Vagina (tissue), 2 donors: ENCODE measurements at regions not wholly inside any gene's neighbourhood (a gene's known extent, or its start where the extent isn't known, plus 50 kb on each side); places are given as distances from the start of the nearest gene placed in this dataset.
A peak's percentile ranks its signal among the peaks of the same experiment; 100 is the strongest.
"Not testable (repeated sequence)": the region's sequence is repeated elsewhere in the genome, so short reads cannot be mapped to it uniquely, and the experiment has no call there.

Source experiments
- DNase-seq, 2 donors: peaks; one replicate each; pipeline ENCODE4 v3.0.0-alpha.2; 2017; ENCODE audit errors: extremely low spot score in 2 of 2
- H3K27ac ChIP-seq: fragments of 200-600 bp; sonication (generic); one replicate; pipeline ENCODE4 v1.5.1; 2019
- H3K27me3 ChIP-seq: fragments of 200-600 bp; sonication (generic); one replicate; pipeline ENCODE4 v1.5.1; 2019
- H3K36me3 ChIP-seq, 2 donors: fragments of 200-600 bp; sonication (generic); one replicate each; pipeline ENCODE4 v1.5.1; 2017 to 2019
- H3K4me1 ChIP-seq: fragments of 200-600 bp; sonication (generic); one replicate; pipeline ENCODE4 v1.5.1; 2019
- H3K4me3 ChIP-seq, 2 donors: fragments of 200-600 bp; sonication (generic); 1 replicate in 1 of 2; 2 replicates in 1 of 2; pipeline ENCODE4 v1.5.1; 2016 to 2019
- H3K9me3 ChIP-seq: fragments of 200-600 bp; sonication (generic); one replicate; pipeline ENCODE4 v1.5.1; 2019
- CTCF ChIP-seq, 3 experiments: fragments of 450-650 bp in 2 of 3; fragments of 200-600 bp in 1 of 3; sonication (generic) in 1 of 3; IDR thresholded peaks; one replicate each; pipeline ENCODE4 v1.5.1; 2017 to 2019; ENCODE audit warnings: antibody characterized with exemption in 3 of 3, mild to moderate bottlenecking in 2 of 3, moderate library complexity in 2 of 3
- POLR2A ChIP-seq, 2 donors: fragments of 450-650 bp; IDR thresholded peaks; one replicate each; pipeline ENCODE4 v1.6.1; 2017; ENCODE audit warnings: antibody characterized with exemption in 2 of 2, mild to moderate bottlenecking in 2 of 2, moderate library complexity in 2 of 2
- POLR2AphosphoS5 ChIP-seq, 2 donors: sonication (generic); formaldehyde crosslinking; IDR thresholded peaks; one replicate each; pipeline ENCODE4 v1.9.0; 2017; ENCODE audit warnings: antibody characterized with exemption in 2 of 2, mild to moderate bottlenecking in 2 of 2, low read depth in 1 of 2; ENCODE audit not compliant: insufficient read depth in 1 of 2
- intact Hi-C: fragments of 100-400 bp; cut with DNase I; formaldehyde crosslinking; loops from one replicate; pipeline ENCODE4 v1.15.1; 2023

- no peaks in the 10 kb centered on the region for H3K36me3 ChIP-seq
- no peak for DNase-seq
- peaks cover 7% of the 10 kb centered on the region for H3K4me1 ChIP-seq
- no peak overlapping the region for H3K4me3 ChIP-seq
- H3K27me3 ChIP-seq: no peaks in the 10 kb centered on the region
- H3K9me3 ChIP-seq: no peaks in the 10 kb centered on the region
- intact Hi-C loops: no loop called here
- no peak for TF ChIP-seq POLR2A (IDR thresholded peaks at IDR 0.05)
- no peak for TF ChIP-seq CTCF (IDR thresholded peaks at IDR 0.05)
- no peak for TF ChIP-seq POLR2AphosphoS5 (IDR thresholded peaks at IDR 0.05; ENCODE audit: insufficient read depth in 1 of 2, low read depth in 1 of 2)
- no peak overlapping the region for H3K27ac ChIP-seq
Measured at GRCh38 chr10:63683686-63684085, 162.5 kb downstream of the REEP3 start.

- TF ChIP-seq POLR2A (IDR thresholded peaks at IDR 0.05): no peak
- TF ChIP-seq POLR2AphosphoS5 (IDR thresholded peaks at IDR 0.05; ENCODE audit: insufficient read depth in 1 of 2, low read depth in 1 of 2): no peak
- TF ChIP-seq CTCF (IDR thresholded peaks at IDR 0.05): no peak
- no peak for DNase-seq
- no peak overlapping the region for H3K27ac ChIP-seq
- H3K27me3 ChIP-seq: no peaks in the 10 kb centered on the region
- H3K9me3 ChIP-seq: no peaks in the 10 kb centered on the region
- peaks cover 7% of the 10 kb centered on the region for H3K4me1 ChIP-seq
- H3K36me3 ChIP-seq: no peaks in the 10 kb centered on the region
- intact Hi-C loops: no loop called here
- no peak overlapping the region for H3K4me3 ChIP-seq
Measured at GRCh38 chr10:63684257-63684936, 163.2 kb downstream of the REEP3 start.

- intact Hi-C loops: no loop called here
- Histone ChIP-seq H3K27ac (no peak overlapping the region), H3K36me3 (no peaks in the 10 kb centered on the region), H3K27me3 (no peaks in the 10 kb centered on the region), H3K4me3 (no peak overlapping the region), H3K9me3 (no peaks in the 10 kb centered on the region), H3K4me1 (no peaks in the 10 kb centered on the region)
- TF ChIP-seq POLR2AphosphoS5 (IDR thresholded peaks at IDR 0.05; ENCODE audit: insufficient read depth in 1 of 2, low read depth in 1 of 2): no peak
- no peak for TF ChIP-seq CTCF (IDR thresholded peaks at IDR 0.05)
- no peak for TF ChIP-seq POLR2A (IDR thresholded peaks at IDR 0.05)
- no peak for DNase-seq
Measured at GRCh38 chr10:63689768-63690167, 168.6 kb downstream of the REEP3 start.

GRCh38 chr10:63692220-63692896 is 171.2 kb downstream of the REEP3 start:
- Histone ChIP-seq H3K9me3 (no peaks in the 10 kb centered on the region), H3K36me3 (no peaks in the 10 kb centered on the region), H3K4me3 (no peak overlapping the region), H3K4me1 (no peaks in the 10 kb centered on the region), H3K27me3 (no peaks in the 10 kb centered on the region), H3K27ac (no peak overlapping the region)
- intact Hi-C loops: no loop called here
- no peak for DNase-seq
- peak in 1 of 3 experiments; percentile 5 for TF ChIP-seq CTCF (IDR thresholded peaks at IDR 0.05)
- no peak for TF ChIP-seq POLR2AphosphoS5 (IDR thresholded peaks at IDR 0.05; ENCODE audit: insufficient read depth in 1 of 2, low read depth in 1 of 2)

- intact Hi-C loops, H3K36me3 ChIP-seq, H3K27ac ChIP-seq, H3K4me1 ChIP-seq, DNase-seq, H3K9me3 ChIP-seq, H3K27me3 ChIP-seq, H3K4me3 ChIP-seq: not testable (repeated sequence)
Measured at GRCh38 chr10:63693021-63693420, 171.8 kb downstream of the REEP3 start.
